K562 (cell line): ENCODE measurements at regions not wholly inside any gene's neighbourhood (a gene's known extent, or its start where the extent isn't known, plus 50 kb on each side); places are given as distances from the start of the nearest gene placed in this dataset.

Experiments used
- ARHGAP35 ChIP-seq: fragments of 450-650 bp; IDR thresholded peaks from 2 replicates; pipeline ENCODE4 v1.6.1; 2018; ENCODE audit not compliant: partially characterized antibody
- ATF7 ChIP-seq: fragments of 450-650 bp; IDR thresholded peaks from 2 replicates; pipeline ENCODE4 v1.7.1; 2014; ENCODE audit warnings: mild to moderate bottlenecking, moderate library complexity
- FOS ChIP-seq: IDR thresholded peaks from 3 replicates; pipeline ENCODE4 v1.6.1; 2011; ENCODE audit not compliant: insufficient read length; ENCODE audit errors: extremely low read depth
- FOXJ3 ChIP-seq: sonication (generic); formaldehyde crosslinking; IDR thresholded peaks from 2 replicates; pipeline ENCODE4 v1.4.0; 2020; ENCODE audit warnings: mild to moderate bottlenecking, missing genetic modification reagents
- LARP7 ChIP-seq: fragments of 450-650 bp; IDR thresholded peaks from 2 replicates; pipeline ENCODE4 v1.6.1; 2016
- LEF1 ChIP-seq: fragments of 450-650 bp; IDR thresholded peaks from 2 replicates; pipeline ENCODE4 v1.6.1; 2016; ENCODE audit warnings: mild to moderate bottlenecking
- MCM2 ChIP-seq: fragments of 450-650 bp; IDR thresholded peaks from 2 replicates; pipeline ENCODE4 v1.6.1; 2017; ENCODE audit warnings: low read depth, mild to moderate bottlenecking
- NFE2L1 ChIP-seq: fragments of 450-650 bp; IDR thresholded peaks from 2 replicates; pipeline ENCODE4 v1.6.1; 2016; ENCODE audit warnings: missing genetic modification characterization, low read depth, mild to moderate bottlenecking, missing compliant biosample characterization, moderate library complexity, borderline replicate concordance
- SAFB ChIP-seq: fragments of 200-400 bp; formaldehyde crosslinking; IDR thresholded peaks from 2 replicates; pipeline ENCODE4 v1.6.1; 2017; ENCODE audit warnings: low read depth, low read length, borderline replicate concordance
- SREBF2 ChIP-seq: sonication (generic); formaldehyde crosslinking; IDR thresholded peaks from 2 replicates; pipeline ENCODE4 v1.4.0; 2020; ENCODE audit warnings: mild to moderate bottlenecking, missing genetic modification reagents
- SRSF9 ChIP-seq: fragments of 200-400 bp; formaldehyde crosslinking; IDR thresholded peaks from 2 replicates; pipeline ENCODE4 v1.6.1; 2017; ENCODE audit warnings: low read depth, low read length, borderline replicate concordance
- YY1 ChIP-seq, 3 experiments: IDR thresholded peaks; 2 replicates each; pipeline ENCODE4 v1.6.1; 2011; ENCODE audit warnings: low read length in 2 of 3, mild to moderate bottlenecking in 2 of 3, moderate library complexity in 2 of 3, borderline replicate concordance in 1 of 3, control low read depth in 1 of 3, low read depth in 1 of 3; ENCODE audit not compliant: insufficient read depth in 3 of 3, insufficient replicate concordance in 2 of 3, control insufficient read depth in 1 of 3, insufficient read length in 1 of 3; ENCODE audit errors: extremely low read depth in 1 of 3
- ZNF133 ChIP-seq: fragments of 250-450 bp; sonication (Bioruptor Pico); IDR thresholded peaks from 2 replicates; pipeline ENCODE4 v1.4.0; 2020; ENCODE audit warnings: mild to moderate bottlenecking
- ZNF184 ChIP-seq: sonication (generic); formaldehyde crosslinking; IDR thresholded peaks from 2 replicates; pipeline ENCODE4 v1.5.0; 2020; ENCODE audit warnings: missing genetic modification reagents
- TF ChIP-seq, protein P1 (sequence below): fragments of 450-650 bp; IDR thresholded peaks from 2 replicates; pipeline ENCODE4 v1.6.1; 2016; ENCODE audit warnings: missing biosample characterization, missing genetic modification characterization
- TF ChIP-seq, protein P2 (sequence below): fragments of 450-650 bp; formaldehyde crosslinking; IDR thresholded peaks from 2 replicates; pipeline ENCODE4 v1.4.0; 2022; ENCODE audit warnings: missing genetic modification characterization
- TF ChIP-seq, protein P3 (sequence below): fragments of 250-450 bp; sonication (Bioruptor Pico); IDR thresholded peaks from 2 replicates; pipeline ENCODE4 v1.8.0; 2021; ENCODE audit warnings: moderate library complexity, mild to moderate bottlenecking, inconsistent platforms
- TF ChIP-seq, protein P4 (sequence below): sonication (generic); formaldehyde crosslinking; IDR thresholded peaks from 2 replicates; pipeline ENCODE4 v1.8.0; 2022; ENCODE audit warnings: mild to moderate bottlenecking, missing genetic modification reagents
- TF ChIP-seq, protein P5 (sequence below), 2 experiments: fragments of 150-350 bp in 1 of 2; IDR thresholded peaks; 2 replicates each; pipeline ENCODE4 v1.6.1; 2012 to 2016; ENCODE audit warnings: low read depth in 2 of 2, low read length in 2 of 2, mild to moderate bottlenecking in 1 of 2, moderate library complexity in 1 of 2

DNA sequence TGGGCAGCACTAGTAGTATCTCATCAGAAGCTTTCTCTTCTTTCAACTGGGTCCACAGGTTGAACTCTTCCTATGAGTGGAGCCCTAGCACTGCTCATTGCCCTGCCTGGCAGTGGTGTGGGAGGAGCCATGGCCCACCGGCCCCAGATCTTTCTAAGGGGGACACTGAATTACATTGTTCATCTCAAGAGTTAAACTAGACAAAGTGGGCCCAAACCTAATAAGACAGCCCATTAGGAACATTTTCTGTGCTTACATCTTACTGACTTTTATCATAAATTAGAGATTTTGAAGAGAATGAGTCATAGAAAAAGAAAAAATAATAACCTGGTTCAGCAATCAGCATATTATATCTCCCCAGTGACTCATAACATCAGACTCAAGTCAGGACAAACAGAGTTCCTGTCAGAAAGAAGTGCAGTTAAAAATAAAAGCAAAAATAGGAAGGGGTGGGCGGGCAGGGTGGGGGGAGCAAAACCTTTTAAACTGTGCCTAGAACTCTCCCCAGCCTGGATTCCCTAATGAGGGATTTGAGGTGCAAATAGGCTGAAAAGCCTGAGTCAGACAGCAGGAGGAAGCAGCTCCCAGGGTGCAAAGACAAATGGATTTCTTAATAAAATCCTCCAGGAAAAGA, 161.6 kb upstream of the TRIB2 start (continued):
- TF ChIP-seq, protein P1, sequence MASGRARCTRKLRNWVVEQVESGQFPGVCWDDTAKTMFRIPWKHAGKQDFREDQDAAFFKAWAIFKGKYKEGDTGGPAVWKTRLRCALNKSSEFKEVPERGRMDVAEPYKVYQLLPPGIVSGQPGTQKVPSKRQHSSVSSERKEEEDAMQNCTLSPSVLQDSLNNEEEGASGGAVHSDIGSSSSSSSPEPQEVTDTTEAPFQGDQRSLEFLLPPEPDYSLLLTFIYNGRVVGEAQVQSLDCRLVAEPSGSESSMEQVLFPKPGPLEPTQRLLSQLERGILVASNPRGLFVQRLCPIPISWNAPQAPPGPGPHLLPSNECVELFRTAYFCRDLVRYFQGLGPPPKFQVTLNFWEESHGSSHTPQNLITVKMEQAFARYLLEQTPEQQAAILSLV (tag): no peak
- TF ChIP-seq ARHGAP35 (no peak), MCM2 (no peak), LEF1 (no peak), ATF7 (no peak), FOS (peak; percentile 39), SREBF2 (CRISPR knock-in tag) (no peak), NFE2L1 (no peak), SAFB (no peak), ZNF184 (CRISPR knock-in tag) (no peak), YY1 (IDR thresholded peaks at IDR 0.05; ENCODE audit: borderline replicate concordance in 1 of 3, control insufficient read depth in 1 of 3, extremely low read depth in 1 of 3, insufficient read depth in 3 of 3, insufficient read length in 1 of 3, insufficient replicate concordance in 2 of 3, low read depth in 1 of 3, low read length in 2 of 3) (no peak), FOXJ3 (no peak), SRSF9 (no peak), ZNF133 (CRISPR knock-in tag) (no peak), LARP7 (no peak)
- TF ChIP-seq, protein P2, sequence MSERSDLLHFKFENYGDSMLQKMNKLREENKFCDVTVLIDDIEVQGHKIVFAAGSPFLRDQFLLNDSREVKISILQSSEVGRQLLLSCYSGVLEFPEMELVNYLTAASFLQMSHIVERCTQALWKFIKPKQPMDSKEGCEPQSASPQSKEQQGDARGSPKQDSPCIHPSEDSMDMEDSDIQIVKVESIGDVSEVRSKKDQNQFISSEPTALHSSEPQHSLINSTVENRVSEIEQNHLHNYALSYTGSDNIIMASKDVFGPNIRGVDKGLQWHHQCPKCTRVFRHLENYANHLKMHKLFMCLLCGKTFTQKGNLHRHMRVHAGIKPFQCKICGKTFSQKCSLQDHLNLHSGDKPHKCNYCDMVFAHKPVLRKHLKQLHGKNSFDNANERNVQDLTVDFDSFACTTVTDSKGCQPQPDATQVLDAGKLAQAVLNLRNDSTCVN (CRISPR knock-in tag): no peak
- TF ChIP-seq, protein P3, sequence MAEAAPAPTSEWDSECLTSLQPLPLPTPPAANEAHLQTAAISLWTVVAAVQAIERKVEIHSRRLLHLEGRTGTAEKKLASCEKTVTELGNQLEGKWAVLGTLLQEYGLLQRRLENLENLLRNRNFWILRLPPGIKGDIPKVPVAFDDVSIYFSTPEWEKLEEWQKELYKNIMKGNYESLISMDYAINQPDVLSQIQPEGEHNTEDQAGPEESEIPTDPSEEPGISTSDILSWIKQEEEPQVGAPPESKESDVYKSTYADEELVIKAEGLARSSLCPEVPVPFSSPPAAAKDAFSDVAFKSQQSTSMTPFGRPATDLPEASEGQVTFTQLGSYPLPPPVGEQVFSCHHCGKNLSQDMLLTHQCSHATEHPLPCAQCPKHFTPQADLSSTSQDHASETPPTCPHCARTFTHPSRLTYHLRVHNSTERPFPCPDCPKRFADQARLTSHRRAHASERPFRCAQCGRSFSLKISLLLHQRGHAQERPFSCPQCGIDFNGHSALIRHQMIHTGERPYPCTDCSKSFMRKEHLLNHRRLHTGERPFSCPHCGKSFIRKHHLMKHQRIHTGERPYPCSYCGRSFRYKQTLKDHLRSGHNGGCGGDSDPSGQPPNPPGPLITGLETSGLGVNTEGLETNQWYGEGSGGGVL (CRISPR knock-in tag): no peak
- TF ChIP-seq, protein P4, sequence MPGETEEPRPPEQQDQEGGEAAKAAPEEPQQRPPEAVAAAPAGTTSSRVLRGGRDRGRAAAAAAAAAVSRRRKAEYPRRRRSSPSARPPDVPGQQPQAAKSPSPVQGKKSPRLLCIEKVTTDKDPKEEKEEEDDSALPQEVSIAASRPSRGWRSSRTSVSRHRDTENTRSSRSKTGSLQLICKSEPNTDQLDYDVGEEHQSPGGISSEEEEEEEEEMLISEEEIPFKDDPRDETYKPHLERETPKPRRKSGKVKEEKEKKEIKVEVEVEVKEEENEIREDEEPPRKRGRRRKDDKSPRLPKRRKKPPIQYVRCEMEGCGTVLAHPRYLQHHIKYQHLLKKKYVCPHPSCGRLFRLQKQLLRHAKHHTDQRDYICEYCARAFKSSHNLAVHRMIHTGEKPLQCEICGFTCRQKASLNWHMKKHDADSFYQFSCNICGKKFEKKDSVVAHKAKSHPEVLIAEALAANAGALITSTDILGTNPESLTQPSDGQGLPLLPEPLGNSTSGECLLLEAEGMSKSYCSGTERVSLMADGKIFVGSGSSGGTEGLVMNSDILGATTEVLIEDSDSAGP (CRISPR knock-in tag): no peak
- TF ChIP-seq, protein P5, sequence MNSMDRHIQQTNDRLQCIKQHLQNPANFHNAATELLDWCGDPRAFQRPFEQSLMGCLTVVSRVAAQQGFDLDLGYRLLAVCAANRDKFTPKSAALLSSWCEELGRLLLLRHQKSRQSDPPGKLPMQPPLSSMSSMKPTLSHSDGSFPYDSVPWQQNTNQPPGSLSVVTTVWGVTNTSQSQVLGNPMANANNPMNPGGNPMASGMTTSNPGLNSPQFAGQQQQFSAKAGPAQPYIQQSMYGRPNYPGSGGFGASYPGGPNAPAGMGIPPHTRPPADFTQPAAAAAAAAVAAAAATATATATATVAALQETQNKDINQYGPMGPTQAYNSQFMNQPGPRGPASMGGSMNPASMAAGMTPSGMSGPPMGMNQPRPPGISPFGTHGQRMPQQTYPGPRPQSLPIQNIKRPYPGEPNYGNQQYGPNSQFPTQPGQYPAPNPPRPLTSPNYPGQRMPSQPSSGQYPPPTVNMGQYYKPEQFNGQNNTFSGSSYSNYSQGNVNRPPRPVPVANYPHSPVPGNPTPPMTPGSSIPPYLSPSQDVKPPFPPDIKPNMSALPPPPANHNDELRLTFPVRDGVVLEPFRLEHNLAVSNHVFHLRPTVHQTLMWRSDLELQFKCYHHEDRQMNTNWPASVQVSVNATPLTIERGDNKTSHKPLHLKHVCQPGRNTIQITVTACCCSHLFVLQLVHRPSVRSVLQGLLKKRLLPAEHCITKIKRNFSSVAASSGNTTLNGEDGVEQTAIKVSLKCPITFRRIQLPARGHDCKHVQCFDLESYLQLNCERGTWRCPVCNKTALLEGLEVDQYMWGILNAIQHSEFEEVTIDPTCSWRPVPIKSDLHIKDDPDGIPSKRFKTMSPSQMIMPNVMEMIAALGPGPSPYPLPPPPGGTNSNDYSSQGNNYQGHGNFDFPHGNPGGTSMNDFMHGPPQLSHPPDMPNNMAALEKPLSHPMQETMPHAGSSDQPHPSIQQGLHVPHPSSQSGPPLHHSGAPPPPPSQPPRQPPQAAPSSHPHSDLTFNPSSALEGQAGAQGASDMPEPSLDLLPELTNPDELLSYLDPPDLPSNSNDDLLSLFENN (IDR thresholded peaks at IDR 0.05; ENCODE audit: low read depth in 2 of 2, low read length in 2 of 2): no peak
